K562 (cell line): ENCODE measurements at regions not wholly inside any gene's neighbourhood (a gene's known extent, or its start where the extent isn't known, plus 50 kb on each side); places are given as distances from the start of the nearest gene placed in this dataset.

Experiments
- CBX3 ChIP-seq, 2 experiments: IDR thresholded peaks; 1 replicate in 1 of 2; 2 replicates in 1 of 2; pipeline ENCODE4 v1.6.1; 2012; ENCODE audit warnings: inconsistent platforms in 2 of 2, low read length in 2 of 2, borderline replicate concordance in 1 of 2, control low read depth in 1 of 2
- CREBBP ChIP-seq: IDR thresholded peaks from one replicate; pipeline ENCODE4 v1.6.1; 2012; ENCODE audit warnings: low read depth, mild to moderate bottlenecking, control low read depth, inconsistent platforms, low read length
- HSF4 ChIP-seq: fragments of 250-450 bp; sonication (Bioruptor Pico); IDR thresholded peaks from 2 replicates; pipeline ENCODE4 v2.1.2; 2022; ENCODE audit warnings: mild to moderate bottlenecking, moderate library complexity, borderline replicate concordance
- KLF16 ChIP-seq: IDR thresholded peaks from 2 replicates; pipeline ENCODE4 v1.6.1; 2016; ENCODE audit warnings: antibody characterized with exemption
- L3MBTL2 ChIP-seq: fragments of 450-650 bp; IDR thresholded peaks from 2 replicates; pipeline ENCODE4 v1.6.1; 2016; ENCODE audit warnings: mild to moderate bottlenecking, moderate library complexity
- MYNN ChIP-seq, 2 experiments: sonication (generic); formaldehyde crosslinking in 1 of 2; IDR thresholded peaks; 2 replicates each; pipeline versions ENCODE4 v1.5.0 to v1.6.1; 2016 to 2020; ENCODE audit warnings: antibody characterized with exemption in 1 of 2, missing genetic modification reagents in 1 of 2
- NBN ChIP-seq: fragments of 450-650 bp; IDR thresholded peaks from 2 replicates; pipeline ENCODE4 v1.6.1; 2016; ENCODE audit warnings: low read depth, mild to moderate bottlenecking
- U2AF2 ChIP-seq: fragments of 200-400 bp; formaldehyde crosslinking; optimal IDR thresholded peaks from 2 replicates; pipeline ENCODE3; 2017; ENCODE audit warnings: low read depth, mild to moderate bottlenecking, low read length
- TF ChIP-seq, protein P1 (sequence below): conservative IDR thresholded peaks from 2 replicates; pipeline ENCODE4 v1.6.1; 2011; ENCODE audit warnings: low read depth, mild to moderate bottlenecking, low read length; ENCODE audit not compliant: control insufficient read depth
- TF ChIP-seq, protein P2 (sequence below): fragments of 450-650 bp; IDR thresholded peaks from 2 replicates; pipeline ENCODE4 v1.6.1; 2018; ENCODE audit not compliant: partially characterized antibody
- TF ChIP-seq, protein P3 (sequence below), 2 experiments: IDR thresholded peaks; 2 replicates each; pipeline ENCODE4 v1.6.1; 2012; ENCODE audit warnings: improper control_type of control experiment in 2 of 2, low read depth in 2 of 2, low read length in 2 of 2, borderline replicate concordance in 1 of 2
- TF ChIP-seq, protein P4 (sequence below): sonication (generic); formaldehyde crosslinking; IDR thresholded peaks from 2 replicates; pipeline ENCODE4 v1.8.1; 2023; ENCODE audit warnings: mild to moderate bottlenecking, missing genetic modification reagents

DNA sequence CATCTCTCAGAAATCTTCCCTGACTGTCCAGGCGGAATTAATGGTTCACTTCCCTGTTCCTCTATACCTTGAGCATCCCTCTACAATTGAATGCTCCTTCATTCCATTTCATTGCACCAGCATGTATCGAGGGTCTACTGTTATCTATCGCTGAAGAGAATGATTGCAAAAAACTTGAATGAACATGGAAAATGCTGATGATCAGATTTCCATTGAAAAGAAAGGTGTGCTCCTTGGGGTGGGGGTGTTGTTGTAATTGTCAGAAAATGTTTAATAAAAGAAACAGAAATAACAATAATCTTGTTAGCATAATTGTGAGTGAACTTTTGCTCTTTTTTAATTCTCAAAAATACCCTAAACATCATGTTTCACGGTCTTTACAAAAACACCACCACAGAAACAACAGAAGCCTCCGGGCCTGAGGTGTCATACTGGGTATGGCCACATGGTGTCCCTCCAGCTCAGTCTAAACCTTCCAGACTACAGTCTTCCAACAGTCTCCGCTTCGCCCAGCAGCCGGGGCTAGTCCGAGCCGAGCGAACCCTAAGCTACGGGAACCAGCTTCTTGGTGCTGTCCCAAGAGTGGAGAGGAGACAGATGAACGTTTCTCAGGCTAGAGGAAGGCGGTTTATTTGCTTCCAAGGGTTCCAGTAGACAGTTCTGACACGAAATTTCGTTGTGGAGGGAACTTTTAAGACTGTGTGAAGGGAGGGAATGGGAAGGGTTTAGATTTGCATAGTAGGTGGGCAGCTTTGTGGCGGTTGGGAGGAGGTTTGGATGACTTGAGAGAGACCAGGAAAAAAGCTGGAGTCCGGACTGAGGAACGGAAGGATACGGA lies 75.8 kb upstream of the ZBED5 start (continued):
- TF ChIP-seq, protein P1, sequence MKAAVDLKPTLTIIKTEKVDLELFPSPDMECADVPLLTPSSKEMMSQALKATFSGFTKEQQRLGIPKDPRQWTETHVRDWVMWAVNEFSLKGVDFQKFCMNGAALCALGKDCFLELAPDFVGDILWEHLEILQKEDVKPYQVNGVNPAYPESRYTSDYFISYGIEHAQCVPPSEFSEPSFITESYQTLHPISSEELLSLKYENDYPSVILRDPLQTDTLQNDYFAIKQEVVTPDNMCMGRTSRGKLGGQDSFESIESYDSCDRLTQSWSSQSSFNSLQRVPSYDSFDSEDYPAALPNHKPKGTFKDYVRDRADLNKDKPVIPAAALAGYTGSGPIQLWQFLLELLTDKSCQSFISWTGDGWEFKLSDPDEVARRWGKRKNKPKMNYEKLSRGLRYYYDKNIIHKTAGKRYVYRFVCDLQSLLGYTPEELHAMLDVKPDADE: no peak
- 0 out of 2 replicates have a peak, but pooled peaks have one; percentile 13 for TF ChIP-seq L3MBTL2
- TF ChIP-seq, protein P2, sequence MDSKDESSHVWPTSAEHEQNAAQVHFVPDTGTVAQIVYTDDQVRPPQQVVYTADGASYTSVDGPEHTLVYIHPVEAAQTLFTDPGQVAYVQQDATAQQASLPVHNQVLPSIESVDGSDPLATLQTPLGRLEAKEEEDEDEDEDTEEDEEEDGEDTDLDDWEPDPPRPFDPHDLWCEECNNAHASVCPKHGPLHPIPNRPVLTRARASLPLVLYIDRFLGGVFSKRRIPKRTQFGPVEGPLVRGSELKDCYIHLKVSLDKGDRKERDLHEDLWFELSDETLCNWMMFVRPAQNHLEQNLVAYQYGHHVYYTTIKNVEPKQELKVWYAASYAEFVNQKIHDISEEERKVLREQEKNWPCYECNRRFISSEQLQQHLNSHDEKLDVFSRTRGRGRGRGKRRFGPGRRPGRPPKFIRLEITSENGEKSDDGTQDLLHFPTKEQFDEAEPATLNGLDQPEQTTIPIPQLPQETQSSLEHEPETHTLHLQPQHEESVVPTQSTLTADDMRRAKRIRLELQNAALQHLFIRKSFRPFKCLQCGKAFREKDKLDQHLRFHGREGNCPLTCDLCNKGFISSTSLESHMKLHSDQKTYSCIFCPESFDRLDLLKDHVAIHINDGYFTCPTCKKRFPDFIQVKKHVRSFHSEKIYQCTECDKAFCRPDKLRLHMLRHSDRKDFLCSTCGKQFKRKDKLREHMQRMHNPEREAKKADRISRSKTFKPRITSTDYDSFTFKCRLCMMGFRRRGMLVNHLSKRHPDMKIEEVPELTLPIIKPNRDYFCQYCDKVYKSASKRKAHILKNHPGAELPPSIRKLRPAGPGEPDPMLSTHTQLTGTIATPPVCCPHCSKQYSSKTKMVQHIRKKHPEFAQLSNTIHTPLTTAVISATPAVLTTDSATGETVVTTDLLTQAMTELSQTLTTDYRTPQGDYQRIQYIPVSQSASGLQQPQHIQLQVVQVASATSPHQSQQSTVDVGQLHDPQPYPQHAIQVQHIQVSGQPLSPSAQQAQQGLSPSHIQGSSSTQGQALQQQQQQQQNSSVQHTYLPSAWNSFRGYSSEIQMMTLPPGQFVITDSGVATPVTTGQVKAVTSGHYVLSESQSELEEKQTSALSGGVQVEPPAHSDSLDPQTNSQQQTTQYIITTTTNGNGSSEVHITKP: peak; percentile 22
- peak; percentile 46; the same call in 1 of the 2 replicates for TF ChIP-seq KLF16
- peak; percentile 52; the same call in 1 of the 2 replicates for TF ChIP-seq MYNN (IDR thresholded peaks at IDR 0.05)
- TF ChIP-seq MYNN (CRISPR knock-in tag; IDR thresholded peaks at IDR 0.05): no peak
- TF ChIP-seq CBX3 (IDR thresholded peaks at IDR 0.05; ENCODE audit: borderline replicate concordance in 1 of 2, low read length in 2 of 2): peak in 1 of 2 experiments; percentile 38; a peak in 1 of 3 replicates
- no peak for TF ChIP-seq U2AF2
- TF ChIP-seq, protein P3, sequence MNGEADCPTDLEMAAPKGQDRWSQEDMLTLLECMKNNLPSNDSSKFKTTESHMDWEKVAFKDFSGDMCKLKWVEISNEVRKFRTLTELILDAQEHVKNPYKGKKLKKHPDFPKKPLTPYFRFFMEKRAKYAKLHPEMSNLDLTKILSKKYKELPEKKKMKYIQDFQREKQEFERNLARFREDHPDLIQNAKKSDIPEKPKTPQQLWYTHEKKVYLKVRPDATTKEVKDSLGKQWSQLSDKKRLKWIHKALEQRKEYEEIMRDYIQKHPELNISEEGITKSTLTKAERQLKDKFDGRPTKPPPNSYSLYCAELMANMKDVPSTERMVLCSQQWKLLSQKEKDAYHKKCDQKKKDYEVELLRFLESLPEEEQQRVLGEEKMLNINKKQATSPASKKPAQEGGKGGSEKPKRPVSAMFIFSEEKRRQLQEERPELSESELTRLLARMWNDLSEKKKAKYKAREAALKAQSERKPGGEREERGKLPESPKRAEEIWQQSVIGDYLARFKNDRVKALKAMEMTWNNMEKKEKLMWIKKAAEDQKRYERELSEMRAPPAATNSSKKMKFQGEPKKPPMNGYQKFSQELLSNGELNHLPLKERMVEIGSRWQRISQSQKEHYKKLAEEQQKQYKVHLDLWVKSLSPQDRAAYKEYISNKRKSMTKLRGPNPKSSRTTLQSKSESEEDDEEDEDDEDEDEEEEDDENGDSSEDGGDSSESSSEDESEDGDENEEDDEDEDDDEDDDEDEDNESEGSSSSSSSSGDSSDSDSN (IDR thresholded peaks at IDR 0.05; ENCODE audit: borderline replicate concordance in 1 of 2, low read depth in 2 of 2, low read length in 2 of 2): peak; percentile 96 to 98; a peak in 3 of 4 replicates
- no peak for TF ChIP-seq CREBBP
- no peak for TF ChIP-seq HSF4 (CRISPR knock-in tag)
- TF ChIP-seq, protein P4, sequence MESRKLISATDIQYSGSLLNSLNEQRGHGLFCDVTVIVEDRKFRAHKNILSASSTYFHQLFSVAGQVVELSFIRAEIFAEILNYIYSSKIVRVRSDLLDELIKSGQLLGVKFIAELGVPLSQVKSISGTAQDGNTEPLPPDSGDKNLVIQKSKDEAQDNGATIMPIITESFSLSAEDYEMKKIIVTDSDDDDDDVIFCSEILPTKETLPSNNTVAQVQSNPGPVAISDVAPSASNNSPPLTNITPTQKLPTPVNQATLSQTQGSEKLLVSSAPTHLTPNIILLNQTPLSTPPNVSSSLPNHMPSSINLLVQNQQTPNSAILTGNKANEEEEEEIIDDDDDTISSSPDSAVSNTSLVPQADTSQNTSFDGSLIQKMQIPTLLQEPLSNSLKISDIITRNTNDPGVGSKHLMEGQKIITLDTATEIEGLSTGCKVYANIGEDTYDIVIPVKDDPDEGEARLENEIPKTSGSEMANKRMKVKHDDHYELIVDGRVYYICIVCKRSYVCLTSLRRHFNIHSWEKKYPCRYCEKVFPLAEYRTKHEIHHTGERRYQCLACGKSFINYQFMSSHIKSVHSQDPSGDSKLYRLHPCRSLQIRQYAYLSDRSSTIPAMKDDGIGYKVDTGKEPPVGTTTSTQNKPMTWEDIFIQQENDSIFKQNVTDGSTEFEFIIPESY (CRISPR knock-in tag): peak; percentile 43; the same call in 1 of the 2 replicates
- TF ChIP-seq NBN: peak; percentile 80; the same call in 1 of the 2 replicates
